GM12878 (cell line): ENCODE measurements at regions not wholly inside any gene's neighbourhood (a gene's known extent, or its start where the extent isn't known, plus 50 kb on each side); places are given as distances from the start of the nearest gene placed in this dataset.

ENCODE experiments used
- CBX5 ChIP-seq: sonication (generic); IDR thresholded peaks from 2 replicates; pipeline ENCODE4 v1.6.1; 2016; ENCODE audit warnings: low read depth, moderate library complexity, mild to moderate bottlenecking, inconsistent platforms
- CTCF ChIP-seq, 3 experiments: IDR thresholded peaks in 2 of 3; conservative IDR thresholded peaks in 1 of 3; 2 replicates each; pipeline ENCODE4 v1.5.1; 2011; ENCODE audit warnings: low read depth in 3 of 3, low read length in 3 of 3, mild to moderate bottlenecking in 3 of 3, control low read depth in 2 of 3, moderate library complexity in 2 of 3, inconsistent platforms in 1 of 3, mixed read lengths in 1 of 3; ENCODE audit not compliant: control insufficient read depth in 2 of 3, insufficient read depth in 1 of 3; ENCODE audit errors: extremely low read depth in 1 of 3
- JUND ChIP-seq: IDR thresholded peaks from 2 replicates; pipeline ENCODE4 v1.6.1; 2012; ENCODE audit warnings: low read depth, mild to moderate bottlenecking, low read length, improper control_type of control experiment, moderate library complexity
- MAX ChIP-seq: IDR thresholded peaks from 2 replicates; pipeline ENCODE4 v1.6.1; 2012; ENCODE audit warnings: low read depth, low read length, improper control_type of control experiment
- NFIC ChIP-seq: IDR thresholded peaks from 2 replicates; pipeline ENCODE4 v1.6.1; 2012; ENCODE audit warnings: low read depth, mild to moderate bottlenecking, inconsistent platforms, low read length, moderate library complexity
- PAX5 ChIP-seq: IDR thresholded peaks from 2 replicates; pipeline ENCODE4 v1.6.1; 2011; ENCODE audit warnings: low read depth, low read length, borderline replicate concordance
- POLR2A ChIP-seq: IDR thresholded peaks from 2 replicates; pipeline ENCODE4 v1.6.1; 2011; ENCODE audit warnings: low read depth, mild to moderate bottlenecking, low read length
- RUNX3 ChIP-seq: IDR thresholded peaks from 2 replicates; pipeline ENCODE4 v1.6.1; 2012; ENCODE audit warnings: low read length, inconsistent platforms
- SIN3A ChIP-seq: IDR thresholded peaks from 2 replicates; pipeline ENCODE4 v1.6.1; 2012; ENCODE audit warnings: low read depth, low read length, improper control_type of control experiment
- SMARCA5 ChIP-seq: fragments of 450-650 bp; IDR thresholded peaks from 2 replicates; pipeline ENCODE4 v1.6.1; 2017; ENCODE audit warnings: mild to moderate bottlenecking
- ZBTB11 ChIP-seq: fragments of 450-650 bp; formaldehyde crosslinking; IDR thresholded peaks from 2 replicates; pipeline ENCODE4 v1.5.0; 2022; ENCODE audit warnings: mild to moderate bottlenecking, missing genetic modification characterization
- ZBTB4 ChIP-seq: fragments of 450-650 bp; formaldehyde crosslinking; IDR thresholded peaks from 2 replicates; pipeline ENCODE4 v1.4.0; 2022; ENCODE audit warnings: mild to moderate bottlenecking, moderate library complexity
- ZNF384 ChIP-seq: IDR thresholded peaks from 2 replicates; pipeline ENCODE4 v1.6.1; 2012; ENCODE audit warnings: low read depth, mild to moderate bottlenecking, low read length, improper control_type of control experiment, borderline replicate concordance

GRCh38 chr2:198597648-198598047 is 793.3 kb downstream of the PLCL1 start:
- TF ChIP-seq CBX5 = no peak
- TF ChIP-seq JUND = no peak
- TF ChIP-seq PAX5 = no peak
- no peak for TF ChIP-seq MAX
- no peak for TF ChIP-seq CTCF (IDR thresholded peaks at IDR 0.05 in 2 of 3, conservative IDR thresholded peaks at IDR 0.05 in 1 of 3; ENCODE audit: control insufficient read depth in 2 of 3, extremely low read depth in 1 of 3, insufficient read depth in 1 of 3, low read depth in 3 of 3, low read length in 3 of 3)
- TF ChIP-seq SMARCA5 = no peak
- no peak for TF ChIP-seq ZBTB4 (CRISPR knock-in tag)
- no peak for TF ChIP-seq SIN3A
- no peak for TF ChIP-seq NFIC
- TF ChIP-seq POLR2A = no peak
- TF ChIP-seq RUNX3 = no peak
- no peak for TF ChIP-seq ZBTB11 (CRISPR knock-in tag)
- TF ChIP-seq ZNF384 = no peak
